ENCODE measurements at regions not wholly inside any gene's neighbourhood (a gene's known extent, or its start where the extent isn't known, plus 50 kb on each side); places are given as distances from the start of the nearest gene placed in this dataset.

- Histone ChIP-seq H3K4me3 (no peak overlapping the region), H3K4me1 (replicated peaks) (no peaks in the 10 kb centered on the region), H3K27ac (no peak overlapping the region), H3K9me3 (no peaks in the 10 kb centered on the region), H3K36me3 (no peaks in the 10 kb centered on the region), H3K27me3 (replicated peaks; ENCODE audit: insufficient read depth) (no peaks in the 10 kb centered on the region)
- 82% methylated on average over 3 of the region's 3 CpGs for WGBS
- intact Hi-C loops (cut with DNase I): no loop called here
- TF ChIP-seq, protein P1, sequence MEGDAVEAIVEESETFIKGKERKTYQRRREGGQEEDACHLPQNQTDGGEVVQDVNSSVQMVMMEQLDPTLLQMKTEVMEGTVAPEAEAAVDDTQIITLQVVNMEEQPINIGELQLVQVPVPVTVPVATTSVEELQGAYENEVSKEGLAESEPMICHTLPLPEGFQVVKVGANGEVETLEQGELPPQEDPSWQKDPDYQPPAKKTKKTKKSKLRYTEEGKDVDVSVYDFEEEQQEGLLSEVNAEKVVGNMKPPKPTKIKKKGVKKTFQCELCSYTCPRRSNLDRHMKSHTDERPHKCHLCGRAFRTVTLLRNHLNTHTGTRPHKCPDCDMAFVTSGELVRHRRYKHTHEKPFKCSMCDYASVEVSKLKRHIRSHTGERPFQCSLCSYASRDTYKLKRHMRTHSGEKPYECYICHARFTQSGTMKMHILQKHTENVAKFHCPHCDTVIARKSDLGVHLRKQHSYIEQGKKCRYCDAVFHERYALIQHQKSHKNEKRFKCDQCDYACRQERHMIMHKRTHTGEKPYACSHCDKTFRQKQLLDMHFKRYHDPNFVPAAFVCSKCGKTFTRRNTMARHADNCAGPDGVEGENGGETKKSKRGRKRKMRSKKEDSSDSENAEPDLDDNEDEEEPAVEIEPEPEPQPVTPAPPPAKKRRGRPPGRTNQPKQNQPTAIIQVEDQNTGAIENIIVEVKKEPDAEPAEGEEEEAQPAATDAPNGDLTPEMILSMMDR (IDR thresholded peaks at IDR 0.05): no peak
- TF ChIP-seq POLR2AphosphoS5 (IDR thresholded peaks at IDR 0.05): no peak
- TF ChIP-seq POLR2A (IDR thresholded peaks at IDR 0.05): no peak
- DNase-seq (ENCODE audit: low spot score): no peak
Observed at GRCh38 chr4:166682200-166682599, 552.1 kb downstream of the SPOCK3 start.

Small RNA genes in the stretch of these regions (small RNA-seq; reads per million reads assigned to genes)
- 0 reads per million in 2 donors for gene RF00019

All from prostate gland (tissue), 2 donors.